Left forelimb (tissue), 1 donor: ENCODE measurements at regions not wholly inside any gene's neighbourhood (a gene's known extent, or its start where the extent isn't known, plus 50 kb on each side); places are given as distances from the start of the nearest gene placed in this dataset.

Experiments
- DNase-seq: peaks from one replicate; pipeline ENCODE4 v3.0.0-alpha.2; 2018; ENCODE audit warnings: low spot score

DNA sequence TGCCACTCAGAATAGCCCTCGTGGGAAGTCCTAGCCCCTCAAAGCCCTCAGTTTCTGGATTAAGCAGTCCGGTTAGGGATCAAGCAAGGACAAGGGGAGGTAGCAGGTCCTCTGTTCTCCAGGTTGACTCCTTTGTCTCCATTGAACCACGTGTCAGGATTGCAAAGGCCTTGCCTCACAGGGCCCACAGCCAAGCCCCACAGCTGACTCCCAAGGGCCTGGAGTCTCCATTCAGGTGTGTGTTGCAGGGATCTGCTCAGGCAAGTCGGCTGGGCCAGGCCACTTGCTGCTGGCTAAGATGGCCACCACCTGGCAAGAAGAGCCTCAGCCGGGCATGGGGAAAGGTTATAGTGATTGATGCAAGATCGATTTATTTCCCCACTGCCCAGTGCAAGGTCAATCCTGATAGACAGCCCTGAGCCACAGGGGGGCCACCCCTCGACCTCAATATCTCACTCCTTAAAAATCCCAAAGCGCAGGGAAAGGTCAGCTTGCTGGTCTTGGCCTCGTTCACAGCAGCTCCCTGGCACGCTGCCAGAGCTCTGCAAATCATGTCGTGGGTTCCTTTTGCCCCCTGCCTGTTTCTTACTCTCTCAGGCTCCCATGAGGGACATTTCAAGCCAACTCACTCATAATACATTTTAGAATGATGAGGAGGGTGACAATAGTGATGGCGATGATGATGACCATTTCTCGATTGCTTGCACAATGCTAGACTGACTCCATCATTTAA, 75.9 kb downstream of the EDN3 start:
- no peak for DNase-seq

DNA sequence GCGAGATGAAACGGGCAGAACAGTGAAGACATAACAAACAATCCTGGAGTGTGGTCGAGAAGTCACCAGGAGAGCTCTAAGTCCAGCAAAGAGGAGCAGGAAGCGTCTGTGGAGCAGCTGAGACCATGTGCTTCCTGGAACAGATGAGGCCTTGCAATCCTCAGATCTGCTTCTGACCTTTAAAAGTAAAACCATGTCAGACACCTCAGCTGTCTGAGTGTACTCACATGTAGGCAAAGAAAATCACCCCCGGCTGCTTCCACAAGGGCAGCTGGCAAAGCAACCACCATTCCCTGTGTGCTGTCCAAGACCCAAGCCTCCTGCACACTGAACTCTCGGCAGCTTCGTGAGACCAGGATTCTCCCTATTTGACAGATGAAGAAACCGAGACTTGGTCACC, 76.6 kb downstream of the EDN3 start:
- no peak for DNase-seq

DNA sequence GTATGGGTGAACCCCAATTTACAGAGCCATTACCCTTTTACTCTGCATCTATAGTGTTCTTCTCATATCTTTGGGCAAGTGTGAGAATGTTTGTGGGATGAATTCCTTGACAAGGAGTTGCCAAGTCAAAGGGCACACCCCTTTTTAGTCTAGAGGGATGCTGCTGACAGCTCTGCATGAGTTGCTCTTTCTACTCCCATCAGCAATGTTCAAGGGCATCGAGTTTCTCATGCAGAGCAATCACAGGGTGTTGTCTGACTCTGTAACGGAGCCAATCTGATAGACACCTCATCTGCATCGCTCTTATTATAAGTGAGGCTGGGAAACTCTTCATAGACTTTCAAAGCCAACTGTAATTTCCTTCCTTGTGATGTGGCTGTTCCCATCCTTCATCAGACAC, 77.4 kb downstream of the EDN3 start:
- DNase-seq, result no peak

DNA sequence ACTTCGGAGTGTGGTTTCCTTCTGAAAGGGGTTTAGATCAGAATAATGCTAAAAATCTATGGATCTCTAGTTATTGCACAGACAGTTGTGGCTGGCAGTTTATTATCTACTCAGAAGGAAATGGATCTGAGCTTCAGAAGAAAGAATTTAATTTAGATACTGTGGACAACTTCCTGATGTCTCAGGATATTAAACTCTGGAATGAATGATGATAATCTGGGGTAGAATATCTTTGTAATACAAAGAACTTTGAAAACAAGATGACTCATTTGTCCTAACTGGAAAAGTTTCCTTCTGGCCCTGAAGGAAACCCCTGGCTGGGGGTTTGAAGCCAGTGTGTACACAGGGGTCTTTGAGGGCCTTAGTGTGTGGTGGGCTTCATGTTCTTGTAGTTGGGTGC, 78.0 kb downstream of the EDN3 start:
- DNase-seq, result no peak

DNA sequence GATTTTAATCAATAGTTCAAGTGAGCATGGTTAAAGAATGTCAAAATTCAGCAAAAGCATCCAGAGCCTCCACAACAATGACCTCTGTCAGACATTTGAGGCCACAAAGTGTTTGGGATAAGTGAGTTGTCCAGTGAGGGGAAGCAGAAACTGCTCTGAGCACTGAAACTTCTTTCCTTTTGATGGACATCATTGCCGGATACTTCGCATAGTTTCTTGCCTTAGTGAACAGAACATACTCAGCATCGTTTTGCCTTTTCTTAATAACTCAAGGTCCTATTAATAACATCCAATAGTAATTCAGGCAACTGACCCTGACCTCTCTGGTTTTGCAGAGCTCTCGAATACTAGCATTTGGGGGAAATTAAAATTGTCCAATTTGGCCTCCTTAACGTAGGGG, 78.6 kb downstream of the EDN3 start:
- no peak for DNase-seq

- no peak for DNase-seq
Measured at GRCh38 chr20:59381689-59382088, 81.3 kb downstream of the EDN3 start.

DNA sequence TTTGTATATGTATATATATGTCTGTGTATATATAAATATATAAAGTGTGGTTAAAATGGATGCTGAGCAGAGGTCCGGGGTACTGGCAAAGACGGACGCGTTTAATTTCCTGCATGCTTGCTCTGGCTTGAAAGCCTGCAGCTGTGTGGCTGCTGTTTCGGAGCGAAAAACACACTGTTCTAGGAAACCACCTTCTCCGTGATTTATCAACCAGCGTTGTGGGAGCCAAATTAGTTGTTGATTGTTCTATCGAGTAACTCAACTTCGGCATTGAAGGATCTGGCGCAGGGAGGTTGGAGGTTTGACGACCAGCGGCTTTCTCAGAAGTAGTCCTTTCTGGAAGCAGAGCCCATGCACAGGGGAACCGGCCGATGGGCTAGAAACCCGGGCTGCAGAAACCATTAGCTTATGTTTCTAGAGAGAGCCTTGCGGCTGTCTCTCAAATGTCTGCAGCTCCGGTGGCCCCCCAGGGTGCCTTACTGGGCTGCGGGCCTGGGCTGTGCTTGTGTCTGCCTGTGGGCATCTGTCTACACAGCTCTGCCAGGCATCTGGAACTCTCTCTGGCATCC, 81.8 kb downstream of the EDN3 start:
- no peak for DNase-seq

- no peak for DNase-seq
Measured at GRCh38 chr20:59382907-59383306, 82.5 kb downstream of the EDN3 start.

GRCh38 chr20:59385038-59385437, 84.6 kb downstream of the EDN3 start:
- DNase-seq, result no peak

- DNase-seq, result no peak
Measured at GRCh38 chr20:59385480-59385879, 85.1 kb downstream of the EDN3 start.

DNA sequence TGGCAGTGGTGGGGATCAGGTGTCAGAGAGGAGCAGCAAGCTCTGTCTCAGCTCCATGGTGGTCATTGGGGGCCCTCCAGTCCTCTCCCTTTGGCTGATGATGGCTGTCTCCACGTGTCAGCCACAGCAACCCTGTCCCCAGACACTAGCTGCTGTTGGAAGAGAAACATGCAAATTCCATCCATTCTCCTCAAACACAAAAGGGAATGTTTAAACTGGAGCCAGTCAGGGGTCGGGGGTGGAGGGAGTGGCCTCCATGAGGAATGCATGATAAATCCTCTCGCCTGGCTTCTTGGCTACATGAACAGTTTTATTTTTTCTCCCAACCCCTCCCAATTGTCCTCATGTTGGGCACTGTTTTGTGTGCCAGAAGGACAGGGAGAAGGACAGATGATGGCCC, 86.4 kb downstream of the EDN3 start:
- no peak for DNase-seq

- DNase-seq, result no peak
Measured at GRCh38 chr20:59387891-59388290, 87.5 kb downstream of the EDN3 start.

- no peak for DNase-seq
Measured at GRCh38 chr20:59388402-59388801, 88.0 kb downstream of the EDN3 start.

GRCh38 chr20:59390437-59390836, 90.0 kb downstream of the EDN3 start:
- no peak for DNase-seq

DNA sequence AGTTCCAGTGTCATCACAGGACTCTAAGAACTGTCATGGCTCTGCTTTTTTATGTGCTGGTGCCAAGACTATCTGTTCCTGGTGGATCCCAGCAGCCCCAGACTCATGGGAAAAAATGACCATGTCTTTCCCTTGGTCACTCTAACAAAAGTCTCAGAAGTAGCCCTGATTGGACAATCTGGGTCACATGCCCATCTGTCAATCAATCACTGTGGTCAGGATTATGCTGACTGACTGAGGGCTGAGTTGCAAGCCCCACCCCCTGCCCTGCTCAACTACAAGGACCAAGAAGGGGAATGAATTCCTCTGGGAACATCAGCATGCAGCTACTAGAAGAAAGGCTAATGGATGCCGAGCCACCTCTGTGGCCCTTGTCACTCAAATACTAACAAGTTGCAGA, 91.6 kb downstream of the EDN3 start:
- DNase-seq, result no peak

DNA sequence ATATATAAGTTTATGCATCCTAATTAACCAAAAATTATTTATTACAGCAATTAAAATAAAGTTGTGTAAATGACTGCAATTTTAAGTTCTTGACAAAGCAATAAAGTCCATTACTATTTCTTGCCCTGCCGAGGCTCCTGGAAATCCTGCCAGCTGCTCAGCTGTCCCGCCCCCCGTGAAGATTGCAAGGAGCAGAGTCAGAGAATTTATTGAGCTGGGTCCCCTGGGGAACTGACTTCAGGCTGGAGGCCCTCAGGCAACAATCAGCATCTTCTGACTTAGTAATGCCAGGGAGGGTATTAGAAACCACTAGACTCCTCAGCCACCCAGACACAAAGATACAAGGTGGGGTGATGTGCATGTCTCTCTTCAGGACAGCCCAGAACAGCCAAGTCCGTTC, 92.3 kb downstream of the EDN3 start:
- DNase-seq, result no peak

DNA sequence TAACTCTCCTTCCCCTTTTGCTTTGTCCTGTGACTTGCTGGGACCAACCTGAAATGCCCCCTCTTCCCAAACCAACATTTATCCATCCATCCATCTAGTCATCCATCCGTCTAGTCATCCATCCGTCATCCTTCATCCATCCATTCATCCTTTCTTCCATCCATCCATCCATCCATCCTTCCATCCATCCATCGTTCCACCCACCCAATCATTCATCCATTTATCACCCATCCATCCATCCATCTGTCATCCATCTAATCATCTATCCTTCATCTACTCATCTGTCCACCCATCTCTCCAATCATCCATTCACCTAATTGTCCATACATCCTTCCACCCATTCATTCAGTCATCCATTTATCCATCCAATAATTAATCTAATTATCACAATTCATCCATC, 92.7 kb downstream of the EDN3 start:
- DNase-seq, result no peak

- DNase-seq, result no peak
Measured at GRCh38 chr20:59395729-59396128, 95.3 kb downstream of the EDN3 start.

GRCh38 chr20:59398537-59399205, 98.3 kb downstream of the EDN3 start:
- no peak for DNase-seq

- no peak for DNase-seq
Measured at GRCh38 chr20:59399426-59400099, 99.2 kb downstream of the EDN3 start.

- DNase-seq, result no peak
Measured at GRCh38 chr20:59400708-59401107, 100.3 kb downstream of the EDN3 start.

DNA sequence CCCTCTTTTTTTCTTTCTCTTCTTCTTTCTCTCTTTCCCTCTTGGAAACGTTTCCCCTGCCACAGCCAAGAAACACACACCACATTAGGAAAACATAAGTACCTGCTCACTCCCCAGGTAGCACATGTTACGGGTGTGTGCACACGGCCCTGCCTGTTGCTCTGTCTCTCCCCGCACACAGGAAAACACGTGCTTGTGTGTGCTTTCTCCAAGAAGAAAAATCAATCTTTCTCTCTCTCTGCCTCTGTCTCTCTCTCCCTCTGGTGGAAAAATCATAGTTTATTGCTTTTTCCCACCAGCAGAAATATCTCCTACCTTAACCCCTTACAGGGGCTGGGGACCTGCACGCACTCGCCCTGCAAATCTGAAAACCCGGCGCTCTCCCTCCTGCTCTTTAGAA, 102.3 kb downstream of the EDN3 start:
- no peak for DNase-seq
